HG03064 (cell line): ENCODE measurements at regions not wholly inside any gene's neighbourhood (a gene's known extent, or its start where the extent isn't known, plus 50 kb on each side); places are given as distances from the start of the nearest gene placed in this dataset.

Source experiments
- ATAC-seq: cut with Tn5 transposase; IDR thresholded peaks from one replicate; pipeline ENCODE4 v1.9.1; 2021; ENCODE audit warnings: low read depth; ENCODE audit not compliant: unreplicated experiment

GRCh38 chr11:129324533-129325175 lies 51.0 kb upstream of the BARX2 start:
- no peak for ATAC-seq

- ATAC-seq = no peak
Observed at GRCh38 chr11:129323896-129324502, 51.6 kb upstream of the BARX2 start.

- no peak for ATAC-seq
Observed at GRCh38 chr11:129322941-129323340, 52.7 kb upstream of the BARX2 start.

- ATAC-seq = no peak
Observed at GRCh38 chr11:129321076-129321475, 54.6 kb upstream of the BARX2 start.

- ATAC-seq = no peak
Observed at GRCh38 chr11:129320494-129320893, 55.2 kb upstream of the BARX2 start.

- ATAC-seq = no peak
Observed at GRCh38 chr11:129319751-129320150, 55.9 kb upstream of the BARX2 start.

GRCh38 chr11:129319201-129319600 lies 56.4 kb upstream of the BARX2 start:
- no peak for ATAC-seq

- no peak for ATAC-seq
Observed at GRCh38 chr11:129317571-129317970, 58.1 kb upstream of the BARX2 start.

GRCh38 chr11:129316781-129317180 lies 58.9 kb upstream of the BARX2 start:
- ATAC-seq = no peak

GRCh38 chr11:129315781-129316579 lies 59.7 kb upstream of the BARX2 start:
- ATAC-seq = no peak

GRCh38 chr11:129314371-129314770 lies 61.3 kb upstream of the BARX2 start:
- ATAC-seq = no peak

GRCh38 chr11:129313541-129314297 lies 61.9 kb upstream of the BARX2 start:
- no peak for ATAC-seq

GRCh38 chr11:129312730-129313503 lies 62.7 kb upstream of the BARX2 start:
- ATAC-seq = no peak

GRCh38 chr11:129308241-129308865 lies 67.3 kb upstream of the BARX2 start:
- no peak for ATAC-seq

- ATAC-seq = no peak
Observed at GRCh38 chr11:129307162-129307561, 68.5 kb upstream of the BARX2 start.

- ATAC-seq = no peak
Observed at GRCh38 chr11:129302386-129303101, 73.1 kb upstream of the BARX2 start.

- no peak for ATAC-seq
Observed at GRCh38 chr11:129300099-129300498, 75.5 kb upstream of the BARX2 start.

- no peak for ATAC-seq
Observed at GRCh38 chr11:129298988-129299387, 76.7 kb upstream of the BARX2 start.

GRCh38 chr11:129295746-129296145 lies 79.9 kb upstream of the BARX2 start:
- ATAC-seq = no peak
